GM08714 (cell line): ENCODE measurements at regions not wholly inside any gene's neighbourhood (a gene's known extent, or its start where the extent isn't known, plus 50 kb on each side); places are given as distances from the start of the nearest gene placed in this dataset.

ENCODE experiments used
- H3K4me3 ChIP-seq: fragments of 200-500 bp; sonication (Bioruptor generic); 2 replicates; pipeline ENCODE4 v1.5.1; 2014; ENCODE audit warnings: mild to moderate bottlenecking, low read length, inconsistent platforms
- ZNF274 ChIP-seq: IDR thresholded peaks from 2 replicates; pipeline ENCODE4 v1.6.1; 2012; ENCODE audit warnings: mild to moderate bottlenecking, low read depth, low read length

GRCh38 chr4:178082906-178083305 is 640.7 kb upstream of the AGA start:
- no peak overlapping the region for H3K4me3 ChIP-seq
- no peak for TF ChIP-seq ZNF274

- H3K4me3 ChIP-seq = no peak overlapping the region
- no peak for TF ChIP-seq ZNF274
These were observed 641.7 kb upstream of the AGA start for GRCh38 chr4:178083968-178084367.

- no peak overlapping the region for H3K4me3 ChIP-seq
- no peak for TF ChIP-seq ZNF274
These were observed 644.1 kb upstream of the AGA start for GRCh38 chr4:178086320-178086719.

GRCh38 chr4:178090640-178091411 is 648.6 kb upstream of the AGA start:
- H3K4me3 ChIP-seq = no peak overlapping the region
- TF ChIP-seq ZNF274 = no peak

GRCh38 chr4:178102139-178102538 is 659.9 kb upstream of the AGA start:
- no peak overlapping the region for H3K4me3 ChIP-seq
- TF ChIP-seq ZNF274 = no peak

- TF ChIP-seq ZNF274 = no peak
- no peak overlapping the region for H3K4me3 ChIP-seq
These were observed 663.0 kb upstream of the AGA start for GRCh38 chr4:178105242-178105641.

GRCh38 chr4:178136736-178137345 is 694.6 kb upstream of the AGA start:
- no peak overlapping the region for H3K4me3 ChIP-seq
- TF ChIP-seq ZNF274 = no peak

GRCh38 chr4:178137732-178138471 is 695.7 kb upstream of the AGA start:
- TF ChIP-seq ZNF274 = no peak
- no peak overlapping the region for H3K4me3 ChIP-seq

GRCh38 chr4:178138491-178138890 is 696.3 kb upstream of the AGA start:
- no peak for TF ChIP-seq ZNF274
- H3K4me3 ChIP-seq = no peak overlapping the region

- no peak overlapping the region for H3K4me3 ChIP-seq
- TF ChIP-seq ZNF274 = no peak
These were observed 698.2 kb upstream of the AGA start for GRCh38 chr4:178140326-178140915.

- H3K4me3 ChIP-seq = no peak overlapping the region
- no peak for TF ChIP-seq ZNF274
These were observed 700.5 kb upstream of the AGA start for GRCh38 chr4:178142724-178143123.

GRCh38 chr4:178148106-178148505 is 705.9 kb upstream of the AGA start:
- H3K4me3 ChIP-seq = no peak overlapping the region
- TF ChIP-seq ZNF274 = no peak

GRCh38 chr4:178165251-178165950 is 723.2 kb upstream of the AGA start:
- no peak overlapping the region for H3K4me3 ChIP-seq
- no peak for TF ChIP-seq ZNF274

- no peak overlapping the region for H3K4me3 ChIP-seq
These were observed 723.7 kb upstream of the AGA start for GRCh38 chr4:178165951-178166308.

More at GRCh38 chr4:178165951-178166308, 723.7 kb upstream of the AGA start:
- TF ChIP-seq ZNF274 = no peak
